B cell (primary cell): ENCODE measurements at regions not wholly inside any gene's neighbourhood (a gene's known extent, or its start where the extent isn't known, plus 50 kb on each side); places are given as distances from the start of the nearest gene placed in this dataset.

ENCODE experiments used
- ATAC-seq: fragments of 200-7000 bp; cut with Tn5 transposase; one replicate; pipeline ENCODE4 v1.10.0; 2021; ENCODE audit warnings: low read depth, mild to moderate bottlenecking, moderate number of reproducible peaks, moderate library complexity
- CTCF ChIA-PET: fragments of 350-600 bp; sonication (Branson Sonifier 250); formaldehyde crosslinking; loops from one replicate; lab custom pipeline; 2021; ENCODE audit warnings: antibody characterized with exemption, inconsistent platforms; lab: Charles Lee
- POLR2A ChIA-PET: fragments of 350-600 bp; sonication (Branson Sonifier 250); formaldehyde crosslinking; loops from one replicate; lab custom pipeline; 2021; ENCODE audit warnings: antibody characterized with exemption; lab: Charles Lee
- DNase-seq: peaks from one replicate; pipeline ENCODE4 v3.0.0; 2013
- H2AFZ ChIP-seq: 2 replicates; pipeline ENCODE4 v1.6.1; 2012; ENCODE audit warnings: mild to moderate bottlenecking, low read depth, low read length; ENCODE audit not compliant: insufficient read depth, poor library complexity, severe bottlenecking
- H3K27ac ChIP-seq, 2 donors: 1 replicate in 1 of 2; 2 replicates in 1 of 2; pipeline ENCODE4 v1.5.1; 2012 to 2013; ENCODE audit warnings: low read length in 2 of 2, mild to moderate bottlenecking in 2 of 2, moderate library complexity in 1 of 2
- H3K27me3 ChIP-seq, 4 experiments: fragments of 200-600 bp in 1 of 4; sonication (generic) in 1 of 4; replicated peaks in 1 of 4; 1 replicate in 2 of 4; 2 replicates in 2 of 4; pipeline versions ENCODE4 v1.6.1 to v1.7.0; 2013 to 2016; ENCODE audit warnings: low read length in 3 of 4, mild to moderate bottlenecking in 2 of 4, mixed read lengths in 1 of 4, moderate library complexity in 1 of 4; ENCODE audit not compliant: insufficient read depth in 4 of 4, control insufficient read depth in 3 of 4; ENCODE audit errors: control extremely low read depth in 1 of 4
- H3K36me3 ChIP-seq, 2 experiments: replicated peaks in 1 of 2; 1 replicate in 1 of 2; 2 replicates in 1 of 2; pipeline versions ENCODE4 v1.6.1 to v1.7.1; 2013; ENCODE audit warnings: low read length in 1 of 2; ENCODE audit not compliant: insufficient read depth in 2 of 2, control insufficient read depth in 1 of 2; ENCODE audit errors: control extremely low read depth in 1 of 2, extremely low read depth in 1 of 2
- H3K4me1 ChIP-seq, 2 donors: fragments of 200-600 bp in 1 of 2; sonication (generic) in 1 of 2; 1 replicate in 1 of 2; 2 replicates in 1 of 2; pipeline versions ENCODE4 v1.5.1 to v1.6.1; 2013 to 2017; ENCODE audit warnings: low read length in 2 of 2; ENCODE audit not compliant: control insufficient read depth in 2 of 2, insufficient read depth in 2 of 2
- H3K4me2 ChIP-seq: replicated peaks from 2 replicates; pipeline ENCODE3; 2012; ENCODE audit warnings: mild to moderate bottlenecking, low read depth, low read length; ENCODE audit not compliant: poor library complexity, severe bottlenecking
- H3K4me3 ChIP-seq, 5 experiments: fragments of 200-600 bp in 1 of 5; sonication (generic) in 1 of 5; 1 replicate in 3 of 5; 2 replicates in 2 of 5; pipeline versions ENCODE4 v1.5.1 to v1.7.0; 2011 to 2016; ENCODE audit warnings: low read length in 4 of 5, mild to moderate bottlenecking in 4 of 5, low read depth in 2 of 5, control low read depth in 1 of 5, moderate library complexity in 1 of 5; ENCODE audit not compliant: insufficient read depth in 1 of 5; ENCODE audit errors: control extremely low read depth in 1 of 5, extremely low read depth in 1 of 5
- H3K79me2 ChIP-seq: fragments of 200-600 bp; sonication (generic); one replicate; pipeline ENCODE4 v1.6.0; 2016; ENCODE audit warnings: low read length; ENCODE audit not compliant: control insufficient read depth, insufficient read depth
- H3K9ac ChIP-seq: fragments of 200-600 bp; sonication (generic); 2 replicates; pipeline ENCODE4 v1.6.1; 2017; ENCODE audit warnings: mild to moderate bottlenecking, low read length, moderate library complexity
- H3K9me3 ChIP-seq, 3 donors: one replicate each; pipeline versions ENCODE4 v1.6.1 to v1.7.1; 2013; ENCODE audit warnings: low read length in 2 of 3; ENCODE audit not compliant: control insufficient read depth in 2 of 3, insufficient read depth in 1 of 3; ENCODE audit errors: control extremely low read depth in 1 of 3
- H4K20me1 ChIP-seq: 2 replicates; pipeline ENCODE4 v1.6.0; 2012; ENCODE audit warnings: mild to moderate bottlenecking, low read length; ENCODE audit not compliant: insufficient read depth, control insufficient read depth, poor library complexity, severe bottlenecking
- H3K27ac Mint-ChIP-seq: one replicate; pipeline ENCODE4 v1.8.0; 2021; ENCODE audit warnings: mixed read lengths
- H3K27me3 Mint-ChIP-seq: one replicate; pipeline ENCODE4 v1.8.0; 2021; ENCODE audit warnings: mixed read lengths
- H3K4me1 Mint-ChIP-seq: one replicate; pipeline ENCODE4 v1.8.0; 2021; ENCODE audit warnings: mixed read lengths
- H3K4me3 Mint-ChIP-seq: one replicate; pipeline ENCODE4 v1.8.0; 2021; ENCODE audit warnings: mixed read lengths
- H3K9me3 Mint-ChIP-seq: one replicate; pipeline ENCODE4 v1.8.0; 2022; ENCODE audit warnings: mixed read lengths; ENCODE audit not compliant: insufficient read depth
- EZH2 ChIP-seq: IDR thresholded peaks from 2 replicates; pipeline ENCODE4 v1.6.1; 2012; ENCODE audit warnings: borderline replicate concordance, low read depth, mild to moderate bottlenecking, moderate library complexity, low read length; ENCODE audit not compliant: insufficient read depth, poor library complexity, severe bottlenecking
- WGBS: methylation state at CpG from one replicate; pipeline ENCODE4 v1.1.5; 2013; ENCODE audit warnings: missing lambda C conversion rate; ENCODE audit not compliant: insufficient coverage; 5-methylcytosine and 5-hydroxymethylcytosine counted together
- intact Hi-C: fragments of 100-400 bp; cut with micrococcal nuclease; formaldehyde crosslinking; loops from one replicate; pipeline ENCODE4 v1.10.0; 2022
- TF ChIP-seq, protein P1 (sequence below): fragments of 200-600 bp; IDR thresholded peaks from one replicate; pipeline ENCODE4 v1.8.0; 2022; ENCODE audit warnings: antibody characterized with exemption, mild to moderate bottlenecking

DNA sequence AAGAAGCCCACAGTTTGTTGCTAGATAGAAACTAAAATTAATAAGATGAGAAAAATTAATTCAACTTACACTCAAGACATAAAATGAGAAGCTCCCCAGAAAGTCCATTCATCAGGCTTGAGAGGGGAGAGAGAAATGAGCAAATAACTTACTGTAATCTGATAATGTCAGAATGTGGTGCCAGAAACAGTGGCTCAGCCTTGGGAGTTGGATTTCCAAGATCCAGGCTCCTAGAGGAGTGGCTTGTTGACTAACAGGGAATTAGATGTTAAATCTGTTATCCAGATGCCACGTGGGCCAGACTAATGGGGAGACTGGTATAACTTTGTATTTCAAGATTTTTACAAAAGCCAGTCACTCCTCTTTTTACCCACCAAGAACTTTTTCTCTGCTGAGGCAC, 458.2 kb downstream of the GADD45G start:
- no peaks in the 10 kb centered on the region for H4K20me1 ChIP-seq
- no peak for ATAC-seq
- no peaks in the 10 kb centered on the region for H3K9me3 Mint-ChIP-seq
- H3K4me2 ChIP-seq, result no peak overlapping the region
- ChIA-PET CTCF (no interaction called here), POLR2A (no interaction called here)
- H3K27me3 Mint-ChIP-seq, result peaks cover 15% of the 10 kb centered on the region
- no peak overlapping the region for H3K27ac Mint-ChIP-seq
- no peak overlapping the region for H3K4me3 ChIP-seq
- H3K4me1 ChIP-seq, result no peaks in the 10 kb centered on the region
- no peak overlapping the region for H3K27ac ChIP-seq
- WGBS, result no CpG with 5 or more reads among the region's 1 CpG
- TF ChIP-seq, protein P1, sequence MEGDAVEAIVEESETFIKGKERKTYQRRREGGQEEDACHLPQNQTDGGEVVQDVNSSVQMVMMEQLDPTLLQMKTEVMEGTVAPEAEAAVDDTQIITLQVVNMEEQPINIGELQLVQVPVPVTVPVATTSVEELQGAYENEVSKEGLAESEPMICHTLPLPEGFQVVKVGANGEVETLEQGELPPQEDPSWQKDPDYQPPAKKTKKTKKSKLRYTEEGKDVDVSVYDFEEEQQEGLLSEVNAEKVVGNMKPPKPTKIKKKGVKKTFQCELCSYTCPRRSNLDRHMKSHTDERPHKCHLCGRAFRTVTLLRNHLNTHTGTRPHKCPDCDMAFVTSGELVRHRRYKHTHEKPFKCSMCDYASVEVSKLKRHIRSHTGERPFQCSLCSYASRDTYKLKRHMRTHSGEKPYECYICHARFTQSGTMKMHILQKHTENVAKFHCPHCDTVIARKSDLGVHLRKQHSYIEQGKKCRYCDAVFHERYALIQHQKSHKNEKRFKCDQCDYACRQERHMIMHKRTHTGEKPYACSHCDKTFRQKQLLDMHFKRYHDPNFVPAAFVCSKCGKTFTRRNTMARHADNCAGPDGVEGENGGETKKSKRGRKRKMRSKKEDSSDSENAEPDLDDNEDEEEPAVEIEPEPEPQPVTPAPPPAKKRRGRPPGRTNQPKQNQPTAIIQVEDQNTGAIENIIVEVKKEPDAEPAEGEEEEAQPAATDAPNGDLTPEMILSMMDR, result no peak
- TF ChIP-seq EZH2, result no peak
- no peaks in the 10 kb centered on the region for H3K36me3 ChIP-seq
- H3K27me3 ChIP-seq, result no peaks in the 10 kb centered on the region
- H3K9ac ChIP-seq, result no peak overlapping the region
- no peak overlapping the region for H2AFZ ChIP-seq
- H3K4me1 Mint-ChIP-seq, result no peaks in the 10 kb centered on the region
- H3K9me3 ChIP-seq, result no peaks in the 10 kb centered on the region
- DNase-seq, result no peak
- no peak overlapping the region for H3K4me3 Mint-ChIP-seq
- H3K79me2 ChIP-seq, result no peaks in the 10 kb centered on the region
- intact Hi-C loops, result no loop called here

DNA sequence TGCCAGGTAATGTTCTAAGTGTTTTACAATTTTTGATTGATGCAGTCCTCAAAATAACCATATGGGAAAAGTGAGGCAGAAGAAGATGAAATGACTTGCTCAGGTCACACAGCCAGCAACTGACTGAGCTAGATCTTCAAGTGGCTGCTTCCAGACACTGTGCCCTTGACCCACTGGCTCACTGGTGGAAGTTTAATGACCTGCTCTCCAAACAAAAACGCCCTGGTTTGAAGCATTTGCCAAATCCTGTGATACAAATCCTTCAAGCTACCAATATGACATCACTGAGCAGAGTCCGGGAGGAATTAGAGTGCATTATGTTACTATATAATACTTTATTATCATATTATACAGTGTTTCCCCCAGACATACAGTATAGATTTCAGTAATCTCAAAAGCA, 459.4 kb downstream of the GADD45G start:
- DNase-seq (no peak), ATAC-seq (no peak)
- Histone ChIP-seq H3K4me3 (no peak overlapping the region), H3K4me2 (no peak overlapping the region), H3K9ac (no peak overlapping the region), H3K79me2 (no peaks in the 10 kb centered on the region), H3K9me3 (no peaks in the 10 kb centered on the region), H3K36me3 (no peaks in the 10 kb centered on the region), H3K27ac (no peak overlapping the region), H3K27me3 (no peaks in the 10 kb centered on the region), H2AFZ (no peak overlapping the region), H4K20me1 (no peaks in the 10 kb centered on the region), H3K4me1 (no peaks in the 10 kb centered on the region)
- no peak overlapping the region for H3K4me3 Mint-ChIP-seq
- no CpG with 5 or more reads among the region's 2 CpGs for WGBS
- H3K27me3 Mint-ChIP-seq, result peaks cover 26% of the 10 kb centered on the region
- intact Hi-C loops, result no loop called here
- CTCF ChIA-PET, result interaction anchor here (1.0 kb wide), 1 partner anchor 77 kb away, joined by 3 read pairs; no protein-coding TSS in a partner anchor
- no peaks in the 10 kb centered on the region for H3K4me1 Mint-ChIP-seq
- TF ChIP-seq EZH2, result no peak
- TF ChIP-seq, protein P1, result no peak
- no peaks in the 10 kb centered on the region for H3K9me3 Mint-ChIP-seq
- POLR2A ChIA-PET, result no interaction called here
- H3K27ac Mint-ChIP-seq, result no peak overlapping the region
